Activated naive CD4-positive, alpha-beta T cell treated with anti-CD3 and anti-CD28 coated beads, Interleukin-2, amount 50 U/mL, for 16 hours (primary cell): ENCODE measurements at regions not wholly inside any gene's neighbourhood (a gene's known extent, or its start where the extent isn't known, plus 50 kb on each side); places are given as distances from the start of the nearest gene placed in this dataset.
A peak's percentile ranks its signal among the peaks of the same experiment; 100 is the strongest.

Experiments used
- DNase-seq: peaks from one replicate; pipeline ENCODE4 v3.0.0-alpha.2; 2020

GRCh38 chr9:22288661-22289060 is 158.0 kb upstream of the DMRTA1 start:
- no peak for DNase-seq

DNA sequence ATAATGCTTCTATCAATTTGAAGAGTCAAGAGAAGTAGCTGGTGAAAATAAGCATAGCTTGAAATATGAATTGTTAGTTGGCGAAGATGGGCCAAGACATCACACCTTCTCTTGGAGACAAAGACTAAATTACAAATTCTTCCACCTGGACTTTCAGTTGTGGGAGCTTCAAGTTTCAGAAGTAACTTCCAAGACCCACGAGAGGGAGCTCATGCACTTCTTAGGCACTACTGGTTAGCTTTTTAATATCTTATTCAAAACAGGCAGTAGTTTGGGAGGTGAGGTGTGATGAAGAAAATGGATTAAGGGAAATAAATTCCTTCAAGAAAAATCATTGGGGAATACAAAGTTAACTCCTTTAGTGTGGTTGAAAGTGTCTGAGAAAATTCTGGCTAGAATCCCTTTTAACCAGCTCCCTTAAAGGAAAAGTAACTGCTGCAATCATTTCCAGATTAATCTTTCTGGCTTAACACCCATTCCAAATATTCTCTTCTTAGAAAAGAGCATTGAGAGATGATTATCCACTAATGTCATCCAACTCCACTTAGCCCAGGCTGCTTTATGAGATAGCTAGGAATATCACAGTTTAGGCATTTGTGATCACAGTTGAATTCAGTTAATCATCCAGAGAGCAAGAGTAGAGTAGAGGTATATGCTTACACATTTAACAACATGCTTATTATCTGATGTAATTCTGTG is 139.5 kb upstream of the DMRTA1 start:
- no peak for DNase-seq

DNA sequence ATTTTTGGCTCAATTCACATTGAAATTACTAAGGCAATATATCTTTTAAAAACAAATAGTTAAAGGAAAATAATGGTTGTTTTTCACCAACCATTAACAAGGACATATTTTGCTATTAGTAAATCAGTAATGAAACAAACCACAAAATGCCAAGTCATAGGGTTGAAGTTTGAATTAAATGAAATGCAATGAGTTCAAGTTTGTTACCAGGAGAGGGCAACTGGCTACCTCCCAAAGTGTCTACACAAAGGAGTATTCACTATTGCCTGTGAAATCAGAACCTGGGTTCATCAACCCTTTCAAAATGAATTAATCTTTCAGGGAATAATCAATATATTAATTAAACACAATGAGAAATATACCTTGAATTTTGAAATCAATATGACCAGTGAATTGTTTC is 138.4 kb upstream of the DMRTA1 start:
- no peak for DNase-seq

GRCh38 chr9:22316645-22317044 is 130.0 kb upstream of the DMRTA1 start:
- no peak for DNase-seq

GRCh38 chr9:22331533-22331932 is 115.1 kb upstream of the DMRTA1 start:
- DNase-seq: no peak

GRCh38 chr9:22332202-22332601 is 114.4 kb upstream of the DMRTA1 start:
- DNase-seq: no peak

DNA sequence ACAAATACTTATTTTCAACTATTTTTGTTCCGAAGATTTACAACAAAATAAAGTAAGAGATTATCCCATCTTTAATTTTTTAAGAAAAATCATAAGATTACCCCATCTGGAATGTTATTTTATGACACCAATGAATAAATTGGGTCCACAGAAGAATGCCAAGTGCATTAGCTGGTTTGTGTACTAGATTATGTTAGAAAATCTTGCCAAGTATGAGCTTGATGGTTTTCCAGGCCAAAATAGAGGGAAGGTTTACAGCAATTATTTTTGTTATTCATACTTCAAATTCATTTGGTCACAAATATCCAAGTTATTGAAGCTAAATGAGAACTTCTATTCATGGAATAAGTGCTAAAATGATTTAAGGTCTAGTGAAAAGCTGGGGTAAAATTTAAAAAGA is 109.4 kb upstream of the DMRTA1 start:
- DNase-seq: no peak

DNA sequence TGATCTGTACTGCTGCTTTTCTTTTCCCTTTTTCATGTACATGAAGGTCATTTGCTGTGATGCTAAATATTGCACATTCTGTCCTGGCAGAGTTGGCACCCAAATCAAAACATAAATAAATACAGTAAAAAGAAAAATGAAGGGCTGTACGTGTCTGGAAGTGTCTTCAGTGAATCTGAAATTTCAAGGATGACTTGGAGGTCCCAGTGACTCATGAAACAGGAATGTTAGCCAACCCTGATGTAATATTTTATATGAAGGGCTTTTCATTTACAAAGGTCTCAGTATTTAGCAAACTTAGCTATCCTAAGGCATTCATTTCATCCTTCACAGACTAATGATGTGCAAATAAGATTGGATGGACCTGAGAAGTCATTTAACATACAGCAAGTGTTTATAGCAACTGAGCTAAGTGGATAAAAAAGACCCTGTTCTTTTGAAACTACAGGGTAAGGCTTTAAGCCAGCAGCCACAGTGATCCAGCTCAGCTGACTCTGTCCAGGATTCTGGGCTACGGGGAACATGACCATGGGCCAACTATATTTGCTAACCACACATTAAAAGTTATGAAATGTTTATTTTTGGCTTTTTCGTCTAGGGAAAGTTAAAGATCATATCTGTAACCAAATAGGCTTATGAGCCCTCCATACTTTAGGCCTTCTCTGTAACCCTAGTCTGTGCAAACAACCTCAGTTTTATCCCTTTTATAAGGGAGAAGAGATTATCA is 104.0 kb upstream of the DMRTA1 start:
- DNase-seq: no peak

GRCh38 chr9:22343218-22343611 is 103.4 kb upstream of the DMRTA1 start:
- DNase-seq: no peak

GRCh38 chr9:22354699-22355384 is 91.8 kb upstream of the DMRTA1 start:
- DNase-seq: no peak

DNA sequence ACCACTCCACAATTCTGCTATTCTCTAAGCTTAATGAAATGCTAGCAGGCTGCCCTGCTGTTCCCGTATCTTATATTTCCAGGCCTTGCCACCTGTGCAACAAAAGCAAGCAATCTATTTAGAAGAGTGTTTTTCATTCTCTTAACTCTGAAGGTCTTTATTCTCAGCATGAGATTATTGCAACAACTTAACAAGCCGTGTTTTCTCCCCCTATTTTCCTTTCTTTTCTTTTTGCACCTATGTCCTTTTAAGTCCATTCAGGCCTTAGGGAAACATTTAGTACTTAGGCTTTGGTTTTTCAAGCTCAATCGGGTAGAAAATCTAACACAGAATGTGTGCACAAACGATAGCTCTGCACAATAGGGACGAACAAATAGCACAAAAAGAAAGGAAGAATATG is 89.6 kb upstream of the DMRTA1 start:
- no peak for DNase-seq

DNA sequence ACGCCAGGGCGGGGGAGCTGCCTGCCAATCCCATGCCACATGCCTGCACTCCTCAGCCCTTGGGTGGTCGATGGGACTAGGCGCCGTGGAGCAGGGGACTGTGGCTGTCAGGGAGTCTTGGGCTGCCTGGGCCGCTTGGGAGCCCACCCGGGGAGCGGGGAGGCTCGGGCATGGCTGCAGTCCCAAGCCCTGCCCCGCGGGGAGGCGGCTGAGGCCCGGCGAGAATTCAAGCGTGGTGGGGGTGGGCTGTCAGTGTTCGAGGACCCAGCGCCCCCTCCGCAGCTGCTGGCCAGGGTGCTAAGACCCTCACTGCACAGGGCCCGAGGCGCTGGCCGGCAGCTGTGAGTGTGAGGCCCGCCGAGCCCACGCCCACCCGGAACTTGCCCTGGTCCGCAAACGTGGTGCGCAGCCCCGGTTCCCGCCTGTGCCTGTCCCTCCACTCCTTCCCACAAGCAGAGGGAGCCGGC is 83.2 kb upstream of the DMRTA1 start:
- DNase-seq: peak; percentile 9

DNA sequence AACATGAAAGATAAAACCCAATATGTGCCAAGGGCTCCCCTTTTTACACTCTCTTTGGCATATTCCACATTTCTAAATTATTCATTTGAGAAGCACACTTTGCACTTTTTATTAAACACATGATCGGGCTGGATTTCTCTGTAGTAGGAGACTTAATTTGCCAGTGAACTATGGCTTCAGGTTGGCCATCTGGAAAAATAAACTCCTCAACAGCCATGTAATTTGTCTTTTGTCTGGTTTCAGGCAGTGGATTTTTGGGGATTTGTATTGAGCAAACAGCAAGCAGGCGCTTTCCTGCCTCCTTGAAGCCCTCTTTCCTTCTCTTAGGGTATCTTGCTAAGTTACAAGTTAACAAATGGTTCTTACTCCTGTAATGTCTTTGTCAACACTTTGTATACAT is 73.0 kb upstream of the DMRTA1 start:
- DNase-seq: no peak

- no peak for DNase-seq
Measured at GRCh38 chr9:22374051-22374450, 72.6 kb upstream of the DMRTA1 start.

- no peak for DNase-seq
Measured at GRCh38 chr9:22379272-22379671, 67.4 kb upstream of the DMRTA1 start.

- DNase-seq: no peak
Measured at GRCh38 chr9:22381170-22381569, 65.5 kb upstream of the DMRTA1 start.

DNA sequence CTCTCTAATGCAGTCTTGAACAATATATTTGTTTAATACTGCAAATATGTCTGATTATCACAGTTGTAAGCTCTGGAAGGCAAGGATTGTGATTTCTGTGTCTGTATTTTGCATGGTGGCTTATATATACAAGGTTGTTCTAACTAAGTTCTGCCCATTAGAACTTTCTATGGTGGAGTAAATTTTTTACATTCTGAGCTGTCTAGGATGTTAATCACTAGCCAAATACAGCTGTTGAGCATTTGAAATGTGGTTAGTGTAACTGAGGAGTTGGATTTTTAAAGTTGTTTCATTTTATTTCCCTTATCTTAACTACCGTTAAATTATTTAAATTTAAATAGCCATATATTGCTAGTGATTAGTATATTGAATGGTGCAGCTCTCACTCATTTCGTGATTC is 64.3 kb upstream of the DMRTA1 start:
- no peak for DNase-seq

- DNase-seq: no peak
Measured at GRCh38 chr9:22383718-22384117, 62.9 kb upstream of the DMRTA1 start.

- no peak for DNase-seq
Measured at GRCh38 chr9:22389271-22389670, 57.4 kb upstream of the DMRTA1 start.

DNA sequence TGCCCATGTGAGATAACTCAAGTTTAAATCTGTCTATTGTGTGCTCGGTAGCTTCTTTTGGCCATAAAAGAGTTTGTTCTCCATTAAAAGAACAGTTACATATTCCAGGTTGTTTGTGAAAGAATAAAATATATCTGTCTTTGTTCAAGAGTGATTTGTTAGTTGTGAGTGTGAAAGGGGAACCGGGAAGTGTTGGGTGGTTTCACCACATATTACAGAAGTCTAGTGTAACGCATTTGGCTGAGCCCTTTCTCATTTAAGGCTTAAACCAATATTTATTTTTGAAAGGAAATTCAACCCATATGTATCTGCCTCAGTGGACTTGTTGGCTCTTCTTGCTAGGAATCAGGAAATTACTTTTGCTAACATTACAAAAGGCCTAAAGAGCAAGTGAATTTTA is 54.1 kb upstream of the DMRTA1 start:
- no peak for DNase-seq

- no peak for DNase-seq
Measured at GRCh38 chr9:22395687-22396141, 50.9 kb upstream of the DMRTA1 start.
